GM18520 (cell line): ENCODE measurements at regions not wholly inside any gene's neighbourhood (a gene's known extent, or its start where the extent isn't known, plus 50 kb on each side); places are given as distances from the start of the nearest gene placed in this dataset.

Source experiments
- ATAC-seq: cut with Tn5 transposase; IDR thresholded peaks from one replicate; pipeline ENCODE4 v1.9.1; 2021; ENCODE audit not compliant: unreplicated experiment

DNA sequence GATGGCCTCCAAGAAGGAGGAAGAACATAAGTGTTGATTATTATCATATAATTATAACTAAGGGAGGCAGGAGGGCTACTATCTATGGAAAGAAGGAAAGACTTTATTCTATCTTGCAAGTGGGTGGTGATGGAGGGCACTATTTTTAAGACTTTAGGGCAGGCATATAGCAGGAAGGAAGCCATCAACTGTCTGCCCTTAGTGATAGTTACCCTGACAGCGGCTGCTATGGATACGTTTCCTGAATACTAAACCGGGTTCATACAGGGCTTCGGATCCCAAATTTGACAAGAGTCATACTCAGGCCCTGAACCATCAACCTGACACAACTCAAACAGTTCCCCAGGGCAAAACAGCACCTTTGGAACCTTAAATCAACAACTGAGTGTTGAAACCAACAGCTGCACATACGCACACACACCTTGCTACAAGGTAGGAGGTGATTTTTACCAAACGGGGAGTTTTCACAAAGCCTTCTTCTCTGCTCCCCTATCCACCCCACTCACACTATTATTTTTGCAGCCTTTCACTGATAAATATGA lies 397.2 kb downstream of the OMA1 start:
- ATAC-seq = no peak

DNA sequence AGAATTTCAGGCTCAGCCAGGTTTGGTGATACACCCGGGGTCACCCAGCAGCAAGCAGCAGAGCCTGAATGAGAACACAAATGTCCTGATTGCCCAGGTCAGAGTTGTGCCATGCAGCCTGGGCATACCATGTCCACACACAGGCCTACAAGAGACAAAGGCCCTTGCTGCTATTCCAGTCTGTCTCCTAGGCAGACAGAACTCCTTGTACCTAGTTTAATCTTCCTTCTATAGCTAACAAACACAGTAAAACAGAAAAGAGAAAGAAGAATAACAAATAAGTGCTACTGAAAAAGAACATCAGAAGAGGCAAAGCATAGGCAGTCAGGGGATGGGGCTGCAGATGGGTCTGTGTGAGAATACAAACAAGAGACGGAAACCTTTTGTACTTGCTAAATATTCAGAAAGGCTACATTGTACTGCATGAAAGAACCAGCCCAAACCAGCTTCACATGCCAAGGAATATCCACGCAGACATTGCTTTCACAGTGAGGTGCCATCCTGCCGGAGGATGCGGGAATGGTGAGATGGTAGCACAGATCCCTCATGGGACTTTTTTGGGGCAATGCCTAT lies 401.7 kb downstream of the OMA1 start:
- no peak for ATAC-seq

DNA sequence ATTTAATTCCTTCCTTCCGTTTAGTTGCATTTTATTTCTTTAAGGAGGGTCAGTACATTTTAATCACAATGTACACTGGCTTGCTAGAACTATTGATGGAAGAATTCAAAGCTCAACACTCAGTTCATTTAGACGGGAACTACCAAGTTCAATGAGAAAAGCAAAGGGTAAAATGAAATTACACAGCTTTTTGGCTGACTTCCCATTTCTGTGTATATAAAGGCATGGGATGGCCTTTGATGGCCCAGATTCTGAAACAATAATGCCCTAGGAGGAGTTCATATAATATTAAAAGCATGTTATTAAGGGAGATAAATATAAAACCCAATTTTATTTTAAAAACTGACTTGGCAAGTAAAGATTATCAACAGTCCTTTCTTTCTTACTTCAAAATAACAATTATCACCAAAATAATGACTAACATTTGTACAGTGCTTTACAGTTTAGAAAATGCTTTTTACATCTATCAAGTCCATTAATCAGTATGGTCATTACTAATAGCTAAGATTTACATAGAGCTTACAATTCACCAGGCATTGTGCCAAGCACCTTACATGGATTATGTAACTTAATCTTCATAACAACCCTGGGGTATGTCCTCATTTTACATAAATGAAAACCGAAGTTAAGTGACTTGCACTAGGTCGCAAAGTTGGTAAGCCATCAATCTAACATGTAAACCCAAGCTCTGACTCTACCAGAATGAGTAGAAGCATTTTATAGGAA lies 402.4 kb downstream of the OMA1 start:
- ATAC-seq = no peak

DNA sequence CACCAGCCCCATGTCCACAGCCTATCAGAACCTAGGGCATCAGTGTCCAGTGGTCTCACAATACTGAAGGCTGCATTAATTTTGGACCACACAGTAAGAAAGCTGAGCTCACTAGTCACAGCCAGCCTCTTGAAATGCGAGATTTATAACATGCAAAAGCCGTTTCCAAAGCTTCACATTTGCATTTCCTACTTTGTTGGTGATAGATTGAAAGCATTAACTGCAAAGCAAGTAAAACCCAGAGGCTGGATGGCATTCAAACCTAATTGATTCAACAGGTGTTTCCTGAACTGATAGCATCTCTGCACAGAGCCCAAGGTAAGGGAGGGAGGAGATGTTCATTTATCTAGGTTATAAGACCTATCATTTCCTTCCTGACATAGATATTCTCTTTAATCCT lies 410.1 kb downstream of the OMA1 start:
- no peak for ATAC-seq

DNA sequence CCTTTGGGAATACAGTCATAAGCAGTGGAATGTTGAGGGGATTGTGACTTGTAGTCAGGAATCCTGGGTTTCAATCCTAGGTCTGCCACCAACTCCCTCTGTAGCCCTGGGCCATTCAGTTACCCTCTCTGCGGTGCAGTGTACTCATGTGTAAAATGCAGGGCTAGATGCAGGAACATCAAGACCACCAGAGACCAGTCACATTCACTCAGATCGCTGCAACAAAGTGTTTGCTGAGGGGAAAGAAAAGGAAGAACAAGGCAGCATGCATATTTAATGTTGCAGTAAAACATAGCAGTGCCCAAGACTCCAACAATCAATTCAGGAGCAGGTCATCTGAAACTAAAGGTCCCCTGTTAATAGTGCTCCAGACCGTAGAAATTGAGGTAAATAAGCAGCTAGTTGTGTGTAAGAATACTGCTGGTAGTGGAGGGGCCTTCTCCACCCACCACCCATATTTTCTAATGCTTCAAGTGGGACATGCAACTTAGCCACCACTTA lies 410.7 kb downstream of the OMA1 start:
- ATAC-seq = no peak

DNA sequence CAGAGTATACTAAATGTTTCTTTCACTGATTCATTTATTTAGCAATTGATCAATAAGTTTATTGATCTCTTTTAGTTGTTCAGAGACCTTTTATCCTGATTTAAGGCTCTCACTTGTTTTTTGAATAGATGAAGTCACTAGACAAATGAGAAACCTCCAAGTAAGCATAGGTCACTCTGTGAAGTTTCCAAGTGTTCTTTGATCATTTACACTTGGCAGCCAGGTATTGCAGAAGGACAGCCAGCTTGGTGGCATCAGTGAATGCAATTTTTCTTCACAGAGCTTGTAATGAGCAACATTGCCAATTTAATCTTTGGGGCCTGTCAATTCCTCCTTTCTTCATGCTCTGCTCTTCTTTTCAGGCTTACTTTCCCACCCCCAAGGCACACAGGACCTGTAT lies 413.0 kb downstream of the OMA1 start:
- ATAC-seq = no peak

DNA sequence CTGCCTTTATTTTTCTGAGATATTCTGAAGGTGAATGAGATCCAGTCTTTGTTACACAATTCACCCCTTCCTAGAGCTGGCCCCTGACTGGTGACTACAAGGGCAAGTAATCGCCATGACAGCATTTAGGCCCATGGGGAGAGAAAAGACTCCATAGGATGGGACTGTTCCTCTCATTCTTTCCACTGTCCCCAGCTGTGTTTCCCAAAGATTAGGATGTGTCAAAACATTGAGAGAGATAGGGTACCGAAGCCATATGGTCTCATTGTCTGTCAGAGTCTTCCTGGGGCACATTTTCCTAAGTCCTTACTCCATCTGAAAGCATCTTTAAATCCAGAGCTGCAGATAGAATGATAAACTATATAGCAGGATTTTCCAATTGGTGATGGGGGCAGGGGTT lies 423.5 kb downstream of the OMA1 start:
- ATAC-seq = no peak

DNA sequence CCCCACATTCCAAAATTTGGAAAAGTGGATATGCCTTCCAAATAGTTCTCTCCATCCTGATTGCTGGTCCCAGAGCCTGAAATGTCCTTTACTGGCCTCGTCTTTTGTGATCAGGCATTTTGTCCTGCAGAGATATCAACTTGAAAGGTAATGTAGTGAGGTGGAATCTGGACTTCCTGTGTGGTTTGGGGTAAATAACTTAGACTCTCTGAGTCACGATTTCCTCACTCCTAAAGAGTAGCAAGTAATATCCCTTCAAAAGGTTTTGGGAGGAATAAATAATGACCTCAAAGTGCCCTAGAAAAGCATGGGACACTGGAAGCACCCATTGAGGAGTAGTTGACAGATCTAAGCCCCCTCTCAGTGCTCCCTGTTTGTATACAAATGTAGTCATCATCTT lies 426.6 kb downstream of the OMA1 start:
- no peak for ATAC-seq

DNA sequence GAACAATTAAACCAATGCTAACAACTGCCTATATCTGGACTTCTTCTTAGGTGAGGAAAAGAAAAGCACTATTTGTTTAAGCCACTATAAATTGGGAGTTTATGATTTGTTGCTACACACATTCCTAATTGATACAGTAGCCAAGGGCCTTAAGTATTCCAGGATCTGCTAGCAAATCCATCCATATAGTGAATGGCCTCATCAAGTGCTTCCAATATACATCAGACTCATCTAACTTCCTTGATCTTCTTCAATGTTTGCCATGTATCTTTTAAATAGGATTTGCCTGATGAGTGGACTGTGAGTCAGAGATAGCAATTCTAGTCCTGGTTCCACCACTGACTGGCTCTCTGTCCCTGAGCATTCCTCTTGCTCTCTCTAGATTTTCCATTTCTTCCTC lies 430.2 kb downstream of the OMA1 start:
- no peak for ATAC-seq

DNA sequence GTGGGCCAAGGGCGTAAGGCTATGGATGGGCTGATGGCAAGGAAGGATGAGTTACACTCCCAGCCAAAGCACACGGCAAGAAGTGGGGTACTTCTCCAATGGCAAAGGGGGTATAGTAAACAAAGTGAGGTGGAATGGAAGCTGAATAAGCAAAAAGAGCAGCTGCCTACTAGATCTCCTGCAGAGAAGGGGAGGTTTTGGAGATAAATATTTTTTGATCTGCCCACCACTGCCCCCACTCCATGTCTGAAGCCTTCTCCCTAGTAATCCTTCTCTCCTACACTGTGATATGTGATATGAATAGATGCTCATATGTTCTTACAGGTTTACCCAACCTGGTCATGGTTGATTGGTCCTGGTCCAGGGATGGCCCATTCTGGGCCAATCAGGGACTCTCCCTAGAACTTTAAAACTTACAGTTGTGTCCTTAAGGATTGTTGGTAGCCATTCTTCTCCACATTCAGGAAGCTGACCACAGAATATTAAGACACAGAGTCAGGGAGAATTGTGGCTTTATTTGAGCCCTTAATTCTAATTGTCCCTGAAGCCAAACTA lies 436.8 kb downstream of the OMA1 start:
- no peak for ATAC-seq

DNA sequence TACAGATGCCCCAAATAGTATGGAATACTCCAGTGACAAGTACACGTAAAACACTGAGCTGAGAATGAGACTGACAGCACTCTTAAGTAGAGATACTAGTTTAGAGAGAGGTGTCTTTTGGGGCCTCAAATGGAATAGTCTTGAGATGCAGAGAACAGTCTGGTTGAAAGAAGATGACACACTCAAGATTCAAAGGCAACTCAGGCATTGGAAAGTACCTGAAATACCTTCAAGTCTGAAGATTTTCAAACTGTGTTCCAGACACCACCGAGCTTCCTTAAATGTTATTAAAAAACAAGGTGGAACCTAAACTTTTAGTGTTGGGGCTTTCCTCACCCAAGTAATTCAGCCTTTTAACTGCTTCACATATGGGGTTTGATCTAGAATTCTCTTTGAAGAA lies 437.7 kb downstream of the OMA1 start:
- no peak for ATAC-seq

DNA sequence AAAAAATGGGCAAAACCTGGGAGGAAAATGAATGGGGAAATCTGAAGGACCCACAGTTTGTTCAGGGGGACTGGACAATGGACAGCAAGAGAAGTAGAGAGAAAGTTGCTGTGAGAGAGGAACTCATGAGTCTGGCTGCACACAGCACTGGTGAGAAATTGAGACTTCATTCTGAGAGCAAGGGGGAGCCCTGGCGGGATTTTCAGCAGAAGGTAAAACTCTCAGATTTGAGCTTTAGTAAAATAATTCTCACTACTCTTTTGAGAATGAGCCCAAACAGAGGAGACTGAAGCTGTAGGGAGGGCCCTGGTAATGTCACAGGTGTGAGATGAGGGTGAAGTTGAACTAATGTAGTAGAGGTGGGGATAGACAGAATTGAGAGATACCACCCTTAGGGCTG lies 438.6 kb downstream of the OMA1 start:
- ATAC-seq = no peak

DNA sequence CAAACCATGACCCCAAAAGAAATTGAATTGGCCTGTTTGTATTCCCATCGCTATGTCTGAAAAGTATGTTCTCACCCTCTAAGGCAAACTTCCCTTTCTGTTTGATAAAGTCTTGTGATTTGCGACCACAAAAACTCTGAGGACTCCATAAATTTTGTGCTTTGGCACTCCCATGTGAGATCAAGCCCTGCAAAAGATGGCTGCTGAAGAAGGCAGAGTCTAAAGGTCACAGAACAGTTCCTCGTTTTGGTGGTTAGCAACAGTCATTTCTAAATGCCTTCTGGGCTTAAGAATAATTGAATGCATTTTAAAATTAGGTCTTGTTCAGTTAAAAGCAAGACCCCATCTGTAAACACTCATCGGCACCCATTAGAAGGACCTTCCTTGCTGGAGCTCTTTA lies 441.6 kb downstream of the OMA1 start:
- ATAC-seq = peak; percentile 55

DNA sequence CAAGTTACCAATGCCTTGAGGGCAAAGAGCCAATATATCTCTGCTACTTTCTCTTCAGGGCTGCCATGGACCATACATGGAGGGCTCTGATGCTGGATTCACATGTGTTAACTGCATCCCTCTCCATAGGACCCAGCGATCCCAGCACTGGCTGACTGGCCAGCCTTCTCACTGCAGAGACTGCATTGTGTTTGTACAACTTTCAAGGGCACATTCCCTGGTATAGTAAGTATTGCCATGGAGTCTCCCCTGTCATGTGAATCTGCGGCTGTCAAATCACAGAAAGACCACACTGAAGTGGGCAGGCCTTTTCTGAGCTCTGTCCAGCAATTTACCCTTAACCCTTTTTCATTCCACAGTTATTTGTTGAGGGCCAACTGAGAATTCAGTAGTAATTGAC lies 449.8 kb downstream of the OMA1 start:
- no peak for ATAC-seq

DNA sequence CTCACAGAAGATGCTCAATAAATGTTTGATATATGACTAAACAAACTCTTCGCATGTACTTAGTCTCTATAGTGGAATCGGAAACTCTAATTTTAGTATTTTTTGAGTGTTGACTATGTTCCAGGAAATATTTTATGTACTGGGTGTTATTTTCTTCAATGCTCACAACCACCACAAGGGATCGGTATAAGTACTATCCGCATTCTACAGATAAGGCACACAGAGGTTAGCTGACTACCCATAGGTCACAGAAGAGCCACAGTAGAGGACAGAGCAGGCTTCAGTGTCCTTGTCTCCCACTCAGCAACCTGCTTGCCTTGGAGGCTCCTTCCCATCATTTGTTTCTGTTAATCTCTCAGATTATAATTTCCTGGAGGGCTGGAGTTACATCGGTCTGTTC lies 451.3 kb downstream of the OMA1 start:
- no peak for ATAC-seq

DNA sequence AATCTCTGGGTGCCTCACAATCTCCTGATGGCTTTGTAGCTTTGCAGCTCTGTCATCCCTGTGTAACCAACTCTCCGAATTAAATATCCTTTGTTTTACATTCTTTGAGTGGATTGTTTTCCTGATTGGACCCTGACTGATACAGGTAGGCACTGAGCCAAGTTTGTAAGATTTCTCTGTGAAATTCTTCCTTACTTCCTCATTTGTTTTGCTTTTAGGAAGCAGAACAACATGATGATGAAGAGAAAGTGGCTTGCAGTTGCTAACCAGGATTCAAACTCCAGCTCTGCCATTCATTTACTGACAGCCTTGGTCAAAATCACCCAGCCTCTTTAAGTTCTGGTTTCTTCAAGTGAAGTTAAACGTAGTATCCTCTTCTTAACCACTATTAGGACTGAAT lies 452.3 kb downstream of the OMA1 start:
- no peak for ATAC-seq

DNA sequence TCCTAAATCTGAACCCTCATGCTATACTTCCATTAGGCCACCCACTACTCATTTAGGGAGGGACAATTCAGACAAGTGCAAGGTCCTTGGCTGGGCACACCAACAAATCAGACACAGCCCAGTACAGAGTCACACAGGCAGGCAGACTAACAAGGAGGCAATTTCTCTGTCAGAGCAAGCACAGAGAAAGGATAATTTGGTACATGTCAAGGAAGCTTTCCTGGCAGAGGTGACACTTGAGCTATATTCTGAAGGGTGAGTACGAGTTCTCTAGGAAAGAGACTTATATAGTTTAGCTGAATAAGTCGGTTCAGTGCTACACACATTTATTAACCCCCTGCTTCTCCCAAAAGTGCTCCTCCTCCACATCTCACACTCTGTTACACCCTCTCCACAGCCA lies 455.9 kb downstream of the OMA1 start:
- ATAC-seq = no peak

DNA sequence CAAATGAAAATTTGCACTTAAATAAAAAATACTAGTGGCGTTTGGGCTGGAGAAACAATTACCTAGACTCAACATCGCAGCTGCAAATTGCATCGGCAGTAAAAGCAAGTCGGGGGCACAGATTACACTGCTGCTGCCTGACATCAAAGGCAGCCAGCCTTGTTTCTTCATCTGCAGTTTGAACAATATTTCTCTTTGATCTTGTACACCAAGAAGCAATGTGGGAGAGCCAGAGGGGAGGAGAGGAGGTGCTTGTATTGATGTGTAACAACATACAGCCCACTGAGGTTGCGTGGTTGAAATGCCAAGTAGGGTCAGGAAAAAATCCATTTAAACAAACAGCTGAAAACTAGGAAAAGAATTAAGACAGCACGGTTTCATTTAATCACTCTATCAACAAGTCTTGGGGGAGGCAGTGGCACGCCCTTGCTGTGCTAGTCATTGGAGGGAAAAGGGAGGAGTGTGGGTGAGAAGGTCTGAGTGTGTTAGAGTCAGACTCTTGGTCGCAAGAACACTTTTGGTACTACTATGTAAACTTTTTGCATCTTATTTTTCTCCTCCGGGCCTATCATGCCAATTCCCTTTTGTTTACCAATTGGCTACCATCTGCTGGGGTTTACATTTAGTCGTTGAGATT lies 456.5 kb downstream of the OMA1 start:
- no peak for ATAC-seq

DNA sequence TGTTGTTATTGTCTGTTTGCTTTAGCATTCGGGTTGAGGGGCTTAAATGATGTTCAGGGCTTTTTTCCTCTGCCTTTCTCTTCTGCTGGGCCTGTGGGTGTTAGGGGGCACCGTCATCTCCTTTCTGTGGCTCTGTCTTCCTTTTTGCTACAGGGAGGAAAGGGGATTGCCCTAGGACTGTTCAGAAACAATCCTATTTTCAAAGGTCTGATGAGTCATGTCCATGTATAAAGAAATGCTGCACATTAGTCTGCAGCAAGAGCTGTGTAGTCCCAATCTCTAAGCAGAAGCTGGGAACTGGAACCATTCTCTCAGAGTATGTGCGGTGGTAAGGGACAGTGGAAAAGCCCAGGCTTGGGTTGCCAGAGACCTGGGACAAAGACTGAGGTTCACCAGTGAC lies 462.3 kb downstream of the OMA1 start:
- ATAC-seq = no peak

DNA sequence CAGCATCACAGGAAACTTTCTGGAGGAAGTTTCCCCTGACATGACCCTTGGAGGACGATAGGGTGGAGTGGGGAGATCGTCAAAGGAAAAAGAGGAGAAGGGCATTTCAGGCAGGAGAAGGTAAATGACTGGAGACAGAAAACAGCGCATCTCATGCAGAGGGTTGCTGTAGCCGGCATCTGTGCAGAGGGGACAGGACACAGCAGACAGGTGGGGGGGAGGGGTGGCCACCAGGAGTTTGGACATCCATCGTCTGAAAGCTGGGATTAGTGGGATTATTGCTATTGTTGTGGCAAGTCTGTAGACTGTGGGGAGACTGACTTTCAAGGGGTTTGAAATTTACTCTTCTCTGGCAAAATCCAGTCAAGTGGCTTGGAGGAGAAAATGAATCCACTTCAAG lies 463.9 kb downstream of the OMA1 start:
- no peak for ATAC-seq

DNA sequence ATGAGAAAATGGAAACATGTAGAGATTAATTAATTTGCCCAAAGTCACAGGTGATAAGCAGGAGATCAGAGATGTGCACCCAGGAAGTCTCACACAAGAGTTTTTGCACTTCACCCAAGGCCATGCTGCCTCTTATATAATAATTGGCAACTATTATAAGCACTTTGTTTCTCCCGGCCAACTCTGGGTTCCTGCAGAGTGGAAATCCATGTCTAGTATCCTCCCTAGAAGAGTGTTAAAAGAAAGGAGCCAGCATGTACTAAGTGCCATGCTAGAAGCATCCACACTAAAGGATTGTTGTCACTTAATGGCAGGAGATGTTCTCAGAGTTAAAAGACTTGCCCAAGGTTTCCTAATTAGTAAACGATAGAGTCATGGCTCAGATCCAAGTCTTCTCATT lies 470.3 kb downstream of the OMA1 start:
- ATAC-seq = no peak

DNA sequence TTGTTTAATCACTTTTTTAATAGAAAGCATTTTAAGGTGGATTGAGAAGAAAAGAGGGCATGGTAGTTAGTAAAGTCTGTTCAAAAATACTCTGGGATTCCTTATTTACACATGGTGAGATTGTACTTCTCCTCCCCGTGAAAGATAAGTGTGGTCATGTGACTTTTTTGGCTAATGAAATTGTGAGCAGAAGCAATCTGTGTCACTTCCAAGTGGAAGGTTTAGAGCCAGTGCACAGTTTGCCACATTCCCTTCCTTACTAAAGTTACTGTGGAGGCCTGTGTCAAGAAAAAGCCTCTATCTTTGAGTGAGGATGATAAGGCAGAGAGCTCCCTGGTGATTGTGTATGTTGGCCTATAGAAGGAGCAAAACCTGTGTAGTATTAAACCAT lies 471.3 kb downstream of the OMA1 start:
- no peak for ATAC-seq
